Neural cell (in vitro differentiated cells): ENCODE measurements at regions not wholly inside any gene's neighbourhood (a gene's known extent, or its start where the extent isn't known, plus 50 kb on each side); places are given as distances from the start of the nearest gene placed in this dataset.

Experiments used
- H2AFZ ChIP-seq: fragments of 200-600, 300-800 bp; sonication (generic), shearing (Covaris generic); 2 replicates; pipeline ENCODE4 v1.6.0; 2014; ENCODE audit warnings: low read depth, mild to moderate bottlenecking, antibody characterized with exemption, low read length, moderate library complexity
- H3F3A ChIP-seq: fragments of 200-600 bp; shearing (Covaris generic); 2 replicates; pipeline ENCODE4 v1.6.1; 2016; ENCODE audit warnings: mild to moderate bottlenecking, moderate library complexity, mixed read lengths, antibody characterized with exemption, low read length; ENCODE audit not compliant: insufficient read depth, poor library complexity, severe bottlenecking
- H3K27ac ChIP-seq: fragments of 200-600, 300-800 bp; sonication (generic), shearing (Covaris generic); 2 replicates; pipeline ENCODE4 v1.5.1; 2014; ENCODE audit warnings: mild to moderate bottlenecking, low read length, moderate library complexity
- H3K27me3 ChIP-seq: fragments of 300-800, 200-600 bp; sonication (generic), shearing (Covaris generic); 2 replicates; pipeline ENCODE4 v1.6.0; 2014; ENCODE audit warnings: mild to moderate bottlenecking, low read depth, low read length, moderate library complexity; ENCODE audit not compliant: insufficient read depth
- H3K36me3 ChIP-seq: fragments of 300-800, 200-600 bp; sonication (generic), shearing (Covaris generic); 2 replicates; pipeline ENCODE4 v1.5.1; 2014; ENCODE audit warnings: mild to moderate bottlenecking, antibody characterized with exemption, low read length, moderate library complexity; ENCODE audit not compliant: insufficient read depth
- H3K4me2 ChIP-seq: fragments of 300-800, 200-600 bp; sonication (generic), shearing (Covaris generic); 2 replicates; pipeline ENCODE4 v1.6.0; 2014; ENCODE audit warnings: mild to moderate bottlenecking, low read length
- H3K4me3 ChIP-seq: fragments of 300-800, 200-600 bp; sonication (generic), shearing (Covaris generic); 2 replicates; pipeline ENCODE4 v1.5.1; 2014; ENCODE audit warnings: mild to moderate bottlenecking, low read length, moderate library complexity
- H3K79me2 ChIP-seq: fragments of 200-600 bp; shearing (Covaris generic); replicated peaks from 2 replicates; pipeline ENCODE4 v1.6.0; 2014; ENCODE audit warnings: mild to moderate bottlenecking, low read length, moderate library complexity; ENCODE audit not compliant: insufficient read depth
- H3K9ac ChIP-seq: fragments of 300-800, 200-600 bp; sonication (generic), shearing (Covaris generic); 2 replicates; pipeline ENCODE4 v1.6.1; 2016; ENCODE audit warnings: mild to moderate bottlenecking, low read length, mixed read lengths
- H3K9me2 ChIP-seq: fragments of 200-600 bp; shearing (Covaris generic); 2 replicates; pipeline ENCODE4 v1.6.1; 2016; ENCODE audit warnings: mild to moderate bottlenecking, low read length, mixed read lengths; ENCODE audit not compliant: insufficient read depth
- H3K9me3 ChIP-seq: fragments of 200-600, 300-800 bp; sonication (generic), shearing (Covaris generic); 2 replicates; pipeline ENCODE4 v1.6.1; 2016; ENCODE audit warnings: mild to moderate bottlenecking, mixed run types, low read length, moderate library complexity, mixed read lengths
- H4K20me1 ChIP-seq: fragments of 200-600 bp; shearing (Covaris generic); 2 replicates; pipeline ENCODE4 v1.6.1; 2016; ENCODE audit warnings: mild to moderate bottlenecking, mixed run types; ENCODE audit not compliant: insufficient read depth
- EP300 ChIP-seq: fragments of 450-650 bp; conservative IDR thresholded peaks from 2 replicates; pipeline ENCODE4 v1.6.1; 2014; ENCODE audit warnings: antibody characterized with exemption, mild to moderate bottlenecking, moderate library complexity; ENCODE audit not compliant: poor library complexity, severe bottlenecking
- EZH2 ChIP-seq: fragments of 200-600, 300-800 bp; shearing (Covaris generic), sonication (generic); IDR thresholded peaks from 2 replicates; pipeline ENCODE4 v1.6.1; 2014; ENCODE audit warnings: antibody characterized with exemption, low read length, borderline replicate concordance, mild to moderate bottlenecking; ENCODE audit not compliant: insufficient read depth, poor library complexity, severe bottlenecking
- MXI1 ChIP-seq: fragments of 450-650 bp; conservative IDR thresholded peaks from 2 replicates; pipeline ENCODE4 v1.6.1; 2014; ENCODE audit warnings: antibody characterized with exemption, mild to moderate bottlenecking; ENCODE audit not compliant: poor library complexity, severe bottlenecking
- POLR2AphosphoS5 ChIP-seq: IDR thresholded peaks from 2 replicates; pipeline ENCODE4 v1.6.1; 2012
- RAD21 ChIP-seq: fragments of 450-650 bp; conservative IDR thresholded peaks from 2 replicates; pipeline ENCODE4 v1.6.1; 2014; ENCODE audit warnings: antibody characterized with exemption, mild to moderate bottlenecking, moderate library complexity
- SMC3 ChIP-seq: fragments of 450-650 bp; conservative IDR thresholded peaks from 2 replicates; pipeline ENCODE4 v1.6.1; 2014; ENCODE audit warnings: antibody characterized with exemption, mild to moderate bottlenecking, moderate library complexity; ENCODE audit not compliant: poor library complexity
- TAF1 ChIP-seq: IDR thresholded peaks from 2 replicates; pipeline ENCODE4 v1.6.1; 2012; ENCODE audit warnings: low read depth
- TF ChIP-seq, protein P1 (sequence below): fragments of 450-650 bp; IDR thresholded peaks from 2 replicates; pipeline ENCODE4 v1.5.1; 2014; ENCODE audit warnings: antibody characterized with exemption, mild to moderate bottlenecking, moderate library complexity; ENCODE audit not compliant: poor library complexity, severe bottlenecking
- TF ChIP-seq, protein P2 (sequence below): IDR thresholded peaks from 2 replicates; pipeline ENCODE4 v1.6.1; 2012; ENCODE audit warnings: borderline replicate concordance

DNA sequence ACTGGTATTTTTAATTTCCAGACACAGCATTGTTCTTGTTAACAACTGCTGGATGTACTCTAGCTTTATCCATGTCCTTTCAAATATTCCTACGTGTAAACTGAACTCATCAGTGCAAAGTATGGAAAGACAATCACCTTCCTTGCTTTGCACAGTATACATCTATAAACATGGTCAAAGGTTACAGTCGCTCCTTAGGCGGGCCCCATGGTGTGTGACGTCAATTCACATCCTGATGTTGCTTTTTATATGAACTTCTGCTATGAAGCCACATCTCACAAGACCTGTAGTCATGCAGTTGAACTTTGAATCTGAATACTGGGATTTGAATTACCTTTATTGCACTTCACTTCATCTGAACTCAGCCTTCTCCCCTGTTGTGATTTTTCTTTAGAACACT, 447.6 kb upstream of the PSMD7 start:
- Histone ChIP-seq H3K36me3 (no peaks in the 10 kb centered on the region), H3K9me2 (no peaks in the 10 kb centered on the region), H3K9me3 (no peaks in the 10 kb centered on the region), H2AFZ (no peak overlapping the region), H4K20me1 (no peaks in the 10 kb centered on the region), H3K27ac (no peak overlapping the region), H3K4me3 (no peak overlapping the region), H3K9ac (no peak overlapping the region), H3K27me3 (no peaks in the 10 kb centered on the region), H3K79me2 (no peaks in the 10 kb centered on the region), H3K4me2 (no peak overlapping the region), H3F3A (no peaks in the 10 kb centered on the region)
- TF ChIP-seq, protein P1, sequence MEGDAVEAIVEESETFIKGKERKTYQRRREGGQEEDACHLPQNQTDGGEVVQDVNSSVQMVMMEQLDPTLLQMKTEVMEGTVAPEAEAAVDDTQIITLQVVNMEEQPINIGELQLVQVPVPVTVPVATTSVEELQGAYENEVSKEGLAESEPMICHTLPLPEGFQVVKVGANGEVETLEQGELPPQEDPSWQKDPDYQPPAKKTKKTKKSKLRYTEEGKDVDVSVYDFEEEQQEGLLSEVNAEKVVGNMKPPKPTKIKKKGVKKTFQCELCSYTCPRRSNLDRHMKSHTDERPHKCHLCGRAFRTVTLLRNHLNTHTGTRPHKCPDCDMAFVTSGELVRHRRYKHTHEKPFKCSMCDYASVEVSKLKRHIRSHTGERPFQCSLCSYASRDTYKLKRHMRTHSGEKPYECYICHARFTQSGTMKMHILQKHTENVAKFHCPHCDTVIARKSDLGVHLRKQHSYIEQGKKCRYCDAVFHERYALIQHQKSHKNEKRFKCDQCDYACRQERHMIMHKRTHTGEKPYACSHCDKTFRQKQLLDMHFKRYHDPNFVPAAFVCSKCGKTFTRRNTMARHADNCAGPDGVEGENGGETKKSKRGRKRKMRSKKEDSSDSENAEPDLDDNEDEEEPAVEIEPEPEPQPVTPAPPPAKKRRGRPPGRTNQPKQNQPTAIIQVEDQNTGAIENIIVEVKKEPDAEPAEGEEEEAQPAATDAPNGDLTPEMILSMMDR = no peak
- no peak for TF ChIP-seq EP300

DNA sequence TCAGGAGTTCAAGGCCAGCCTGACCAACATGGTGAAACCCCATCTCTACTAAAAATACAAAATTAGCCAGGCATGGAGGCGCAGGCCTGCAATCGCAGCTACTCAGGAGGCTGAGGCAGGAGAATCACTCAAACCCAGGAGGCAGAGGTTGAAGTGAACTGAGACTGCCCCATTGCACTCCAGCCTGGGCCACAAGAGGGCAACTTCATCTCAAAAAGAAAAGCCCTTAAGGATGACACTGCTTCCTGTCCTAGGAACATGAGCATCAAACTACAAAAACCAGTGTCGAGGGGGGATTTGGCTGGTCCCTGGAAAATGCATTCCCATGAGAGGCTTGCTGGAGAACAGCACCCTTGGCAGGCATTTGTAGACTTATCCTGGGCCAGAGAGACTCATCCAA, 449.5 kb upstream of the PSMD7 start:
- Histone ChIP-seq H3K27me3 (no peaks in the 10 kb centered on the region), H3K4me3 (no peak overlapping the region), H3K9me3 (no peaks in the 10 kb centered on the region), H3K9me2 (no peaks in the 10 kb centered on the region), H3F3A (no peaks in the 10 kb centered on the region), H3K27ac (no peak overlapping the region), H3K36me3 (no peaks in the 10 kb centered on the region), H2AFZ (no peak overlapping the region), H3K9ac (no peak overlapping the region), H4K20me1 (no peaks in the 10 kb centered on the region), H3K79me2 (no peaks in the 10 kb centered on the region), H3K4me2 (no peak overlapping the region)
- TF ChIP-seq, protein P1 = no peak
- TF ChIP-seq RAD21 = no peak
- TF ChIP-seq EP300 = no peak
- no peak for TF ChIP-seq SMC3
- TF ChIP-seq, protein P2, sequence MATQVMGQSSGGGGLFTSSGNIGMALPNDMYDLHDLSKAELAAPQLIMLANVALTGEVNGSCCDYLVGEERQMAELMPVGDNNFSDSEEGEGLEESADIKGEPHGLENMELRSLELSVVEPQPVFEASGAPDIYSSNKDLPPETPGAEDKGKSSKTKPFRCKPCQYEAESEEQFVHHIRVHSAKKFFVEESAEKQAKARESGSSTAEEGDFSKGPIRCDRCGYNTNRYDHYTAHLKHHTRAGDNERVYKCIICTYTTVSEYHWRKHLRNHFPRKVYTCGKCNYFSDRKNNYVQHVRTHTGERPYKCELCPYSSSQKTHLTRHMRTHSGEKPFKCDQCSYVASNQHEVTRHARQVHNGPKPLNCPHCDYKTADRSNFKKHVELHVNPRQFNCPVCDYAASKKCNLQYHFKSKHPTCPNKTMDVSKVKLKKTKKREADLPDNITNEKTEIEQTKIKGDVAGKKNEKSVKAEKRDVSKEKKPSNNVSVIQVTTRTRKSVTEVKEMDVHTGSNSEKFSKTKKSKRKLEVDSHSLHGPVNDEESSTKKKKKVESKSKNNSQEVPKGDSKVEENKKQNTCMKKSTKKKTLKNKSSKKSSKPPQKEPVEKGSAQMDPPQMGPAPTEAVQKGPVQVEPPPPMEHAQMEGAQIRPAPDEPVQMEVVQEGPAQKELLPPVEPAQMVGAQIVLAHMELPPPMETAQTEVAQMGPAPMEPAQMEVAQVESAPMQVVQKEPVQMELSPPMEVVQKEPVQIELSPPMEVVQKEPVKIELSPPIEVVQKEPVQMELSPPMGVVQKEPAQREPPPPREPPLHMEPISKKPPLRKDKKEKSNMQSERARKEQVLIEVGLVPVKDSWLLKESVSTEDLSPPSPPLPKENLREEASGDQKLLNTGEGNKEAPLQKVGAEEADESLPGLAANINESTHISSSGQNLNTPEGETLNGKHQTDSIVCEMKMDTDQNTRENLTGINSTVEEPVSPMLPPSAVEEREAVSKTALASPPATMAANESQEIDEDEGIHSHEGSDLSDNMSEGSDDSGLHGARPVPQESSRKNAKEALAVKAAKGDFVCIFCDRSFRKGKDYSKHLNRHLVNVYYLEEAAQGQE = no peak
- no peak for TF ChIP-seq POLR2AphosphoS5
- no peak for TF ChIP-seq TAF1
- no peak for TF ChIP-seq MXI1
- no peak for TF ChIP-seq EZH2
